H1 (cell line): ENCODE measurements at regions not wholly inside any gene's neighbourhood (a gene's known extent, or its start where the extent isn't known, plus 50 kb on each side); places are given as distances from the start of the nearest gene placed in this dataset.
"Not testable (repeated sequence)": the region's sequence is repeated elsewhere in the genome, so short reads cannot be mapped to it uniquely, and the experiment has no call there.

Experiments used
- BRCA1 ChIP-seq: IDR thresholded peaks from 2 replicates; pipeline ENCODE4 v1.6.1; 2012; ENCODE audit warnings: low read depth, low read length, improper control_type of control experiment
- CREB1 ChIP-seq: IDR thresholded peaks from 2 replicates; pipeline ENCODE4 v1.6.1; 2012; ENCODE audit warnings: inconsistent platforms
- EZH2 ChIP-seq: fragments of 200-600 bp; sonication (generic); IDR thresholded peaks from 2 replicates; pipeline ENCODE4 v1.7.1; 2012; ENCODE audit warnings: low read depth, mild to moderate bottlenecking, moderate library complexity, low read length, inconsistent platforms; ENCODE audit not compliant: severe bottlenecking
- HDAC2 ChIP-seq, 2 experiments: fragments of 300-600 bp in 1 of 2; sonication (generic) in 1 of 2; IDR thresholded peaks; 2 replicates each; pipeline ENCODE4 v1.6.1; 2011 to 2012; ENCODE audit warnings: low read depth in 2 of 2, low read length in 2 of 2, mild to moderate bottlenecking in 2 of 2, moderate library complexity in 2 of 2, borderline replicate concordance in 1 of 2, inconsistent platforms in 1 of 2
- POLR2A ChIP-seq, 2 experiments: IDR thresholded peaks; 1 replicate in 1 of 2; 2 replicates in 1 of 2; pipeline ENCODE4 v1.6.1; 2011; ENCODE audit warnings: low read depth in 2 of 2, low read length in 2 of 2, mild to moderate bottlenecking in 2 of 2; ENCODE audit errors: control extremely low read depth in 1 of 2
- POLR2AphosphoS5 ChIP-seq: IDR thresholded peaks from 2 replicates; pipeline ENCODE4 v1.6.1; 2011; ENCODE audit warnings: low read depth, low read length
- SP1 ChIP-seq: IDR thresholded peaks from 2 replicates; pipeline ENCODE4 v1.6.1; 2011; ENCODE audit warnings: low read depth, low read length
- SRF ChIP-seq: IDR thresholded peaks from 2 replicates; pipeline ENCODE4 v1.6.1; 2011; ENCODE audit warnings: mild to moderate bottlenecking, low read depth, low read length, moderate library complexity
- TF ChIP-seq, protein P1 (sequence below), 3 experiments: IDR thresholded peaks; 1 replicate in 2 of 3; 2 replicates in 1 of 3; pipeline versions ENCODE4 v1.5.1 to v1.6.1; 2011; ENCODE audit warnings: low read length in 3 of 3, mild to moderate bottlenecking in 3 of 3, inconsistent platforms in 2 of 3, low read depth in 1 of 3, moderate library complexity in 1 of 3; ENCODE audit not compliant: insufficient read depth in 1 of 3; ENCODE audit errors: control extremely low read depth in 1 of 3

DNA sequence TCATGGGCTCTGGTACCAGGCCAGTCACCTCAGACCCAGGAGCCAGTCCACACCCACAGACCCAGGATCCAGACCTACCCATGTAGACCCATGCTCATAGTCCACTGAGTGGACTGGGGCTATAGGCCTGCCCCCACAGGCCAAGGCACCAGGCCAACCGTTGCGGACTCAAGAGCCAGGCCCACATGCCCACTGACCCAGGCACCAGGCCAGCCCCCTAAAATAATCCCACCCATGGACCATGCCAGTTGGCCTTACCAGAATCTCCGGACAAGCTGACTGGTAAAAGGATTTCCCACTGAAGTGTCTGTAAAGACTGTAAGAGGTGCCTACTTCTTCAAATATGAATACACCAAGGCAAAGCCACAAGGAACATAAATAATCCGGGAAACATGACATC, 278.2 kb downstream of the CNTNAP3 start:
- TF ChIP-seq, protein P1, sequence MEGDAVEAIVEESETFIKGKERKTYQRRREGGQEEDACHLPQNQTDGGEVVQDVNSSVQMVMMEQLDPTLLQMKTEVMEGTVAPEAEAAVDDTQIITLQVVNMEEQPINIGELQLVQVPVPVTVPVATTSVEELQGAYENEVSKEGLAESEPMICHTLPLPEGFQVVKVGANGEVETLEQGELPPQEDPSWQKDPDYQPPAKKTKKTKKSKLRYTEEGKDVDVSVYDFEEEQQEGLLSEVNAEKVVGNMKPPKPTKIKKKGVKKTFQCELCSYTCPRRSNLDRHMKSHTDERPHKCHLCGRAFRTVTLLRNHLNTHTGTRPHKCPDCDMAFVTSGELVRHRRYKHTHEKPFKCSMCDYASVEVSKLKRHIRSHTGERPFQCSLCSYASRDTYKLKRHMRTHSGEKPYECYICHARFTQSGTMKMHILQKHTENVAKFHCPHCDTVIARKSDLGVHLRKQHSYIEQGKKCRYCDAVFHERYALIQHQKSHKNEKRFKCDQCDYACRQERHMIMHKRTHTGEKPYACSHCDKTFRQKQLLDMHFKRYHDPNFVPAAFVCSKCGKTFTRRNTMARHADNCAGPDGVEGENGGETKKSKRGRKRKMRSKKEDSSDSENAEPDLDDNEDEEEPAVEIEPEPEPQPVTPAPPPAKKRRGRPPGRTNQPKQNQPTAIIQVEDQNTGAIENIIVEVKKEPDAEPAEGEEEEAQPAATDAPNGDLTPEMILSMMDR (IDR thresholded peaks at IDR 0.05; ENCODE audit: control extremely low read depth in 1 of 3, insufficient read depth in 1 of 3, low read depth in 1 of 3, low read length in 3 of 3), result not testable (repeated sequence)
- not testable (repeated sequence) for TF ChIP-seq SP1; BRCA1; CREB1; POLR2A (IDR thresholded peaks at IDR 0.05; ENCODE audit: control extremely low read depth in 1 of 2, low read depth in 2 of 2, low read length in 2 of 2); EZH2; POLR2AphosphoS5; HDAC2 (IDR thresholded peaks at IDR 0.05; ENCODE audit: borderline replicate concordance in 1 of 2, low read depth in 2 of 2, low read length in 2 of 2); SRF
